ENCODE measurements at regions not wholly inside any gene's neighbourhood (a gene's known extent, or its start where the extent isn't known, plus 50 kb on each side); places are given as distances from the start of the nearest gene placed in this dataset.

DNA sequence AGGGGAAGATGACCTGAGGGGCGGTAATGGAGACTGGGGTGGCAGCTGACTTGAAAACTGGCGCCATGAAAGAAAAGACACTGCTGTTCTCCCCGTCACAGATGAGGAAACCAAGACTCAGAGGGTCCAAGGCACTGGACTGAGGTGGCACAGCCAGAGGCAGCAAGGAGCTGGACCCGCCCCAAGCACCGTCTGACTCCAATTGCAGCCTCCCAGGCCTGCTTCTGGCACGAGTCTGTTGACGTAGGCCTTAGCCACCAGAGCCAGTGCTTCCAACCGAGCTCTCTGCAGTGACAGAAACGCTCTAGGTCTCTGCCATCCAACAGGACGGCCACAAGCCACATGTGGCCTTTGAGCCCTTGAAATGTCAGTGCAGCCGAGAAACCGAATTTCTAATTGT lies 193.2 kb downstream of the OLFM1 start:
- TF ChIP-seq, protein P1, sequence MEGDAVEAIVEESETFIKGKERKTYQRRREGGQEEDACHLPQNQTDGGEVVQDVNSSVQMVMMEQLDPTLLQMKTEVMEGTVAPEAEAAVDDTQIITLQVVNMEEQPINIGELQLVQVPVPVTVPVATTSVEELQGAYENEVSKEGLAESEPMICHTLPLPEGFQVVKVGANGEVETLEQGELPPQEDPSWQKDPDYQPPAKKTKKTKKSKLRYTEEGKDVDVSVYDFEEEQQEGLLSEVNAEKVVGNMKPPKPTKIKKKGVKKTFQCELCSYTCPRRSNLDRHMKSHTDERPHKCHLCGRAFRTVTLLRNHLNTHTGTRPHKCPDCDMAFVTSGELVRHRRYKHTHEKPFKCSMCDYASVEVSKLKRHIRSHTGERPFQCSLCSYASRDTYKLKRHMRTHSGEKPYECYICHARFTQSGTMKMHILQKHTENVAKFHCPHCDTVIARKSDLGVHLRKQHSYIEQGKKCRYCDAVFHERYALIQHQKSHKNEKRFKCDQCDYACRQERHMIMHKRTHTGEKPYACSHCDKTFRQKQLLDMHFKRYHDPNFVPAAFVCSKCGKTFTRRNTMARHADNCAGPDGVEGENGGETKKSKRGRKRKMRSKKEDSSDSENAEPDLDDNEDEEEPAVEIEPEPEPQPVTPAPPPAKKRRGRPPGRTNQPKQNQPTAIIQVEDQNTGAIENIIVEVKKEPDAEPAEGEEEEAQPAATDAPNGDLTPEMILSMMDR (optimal IDR thresholded peaks at IDR 0.05 in 1 of 3, IDR thresholded peaks at IDR 0.05 in 1 of 3, conservative IDR thresholded peaks at IDR 0.05 in 1 of 3; ENCODE audit: extremely low read depth in 1 of 3, insufficient read depth in 2 of 3, low read length in 3 of 3) = no peak
- no peak for TF ChIP-seq EZH2 (IDR thresholded peaks at IDR 0.05; ENCODE audit: low read length)

All from keratinocyte (primary cell).